IPS-18a (cell line): ENCODE measurements at regions not wholly inside any gene's neighbourhood (a gene's known extent, or its start where the extent isn't known, plus 50 kb on each side); places are given as distances from the start of the nearest gene placed in this dataset.

Experiments
- H3K27ac ChIP-seq: one replicate; pipeline ENCODE4 v1.5.1; 2013; ENCODE audit warnings: low read length
- H3K27me3 ChIP-seq: one replicate; pipeline ENCODE4 v1.6.1; 2013; ENCODE audit warnings: mild to moderate bottlenecking, low read length; ENCODE audit not compliant: control insufficient read depth, insufficient read depth
- H3K36me3 ChIP-seq: one replicate; pipeline ENCODE4 v1.6.1; 2013; ENCODE audit warnings: low read depth, low read length; ENCODE audit not compliant: control insufficient read depth
- H3K4me1 ChIP-seq: one replicate; pipeline ENCODE4 v1.6.1; 2013; ENCODE audit warnings: low read depth, low read length; ENCODE audit not compliant: control insufficient read depth
- H3K4me3 ChIP-seq: one replicate; pipeline ENCODE4 v1.5.1; 2013; ENCODE audit warnings: low read length
- H3K9ac ChIP-seq: one replicate; pipeline ENCODE4 v1.6.1; 2013; ENCODE audit warnings: mild to moderate bottlenecking, low read length, moderate library complexity
- H3K9me3 ChIP-seq: one replicate; pipeline ENCODE4 v1.6.1; 2013; ENCODE audit warnings: low read depth, low read length; ENCODE audit not compliant: control insufficient read depth

GRCh38 chr2:204197336-204198005 is 260.9 kb downstream of the ICOS start:
- H3K36me3 ChIP-seq, result no peaks in the 10 kb centered on the region
- no peaks in the 10 kb centered on the region for H3K27me3 ChIP-seq
- H3K4me1 ChIP-seq, result no peaks in the 10 kb centered on the region
- H3K9me3 ChIP-seq, result no peaks in the 10 kb centered on the region
- H3K4me3 ChIP-seq, result no peak overlapping the region
- H3K27ac ChIP-seq, result no peak overlapping the region
- no peak overlapping the region for H3K9ac ChIP-seq

- no peak overlapping the region for H3K4me3 ChIP-seq
- no peaks in the 10 kb centered on the region for H3K4me1 ChIP-seq
- H3K9ac ChIP-seq, result no peak overlapping the region
- H3K36me3 ChIP-seq, result no peaks in the 10 kb centered on the region
- no peaks in the 10 kb centered on the region for H3K27me3 ChIP-seq
- H3K27ac ChIP-seq, result no peak overlapping the region
- no peaks in the 10 kb centered on the region for H3K9me3 ChIP-seq
Measured at GRCh38 chr2:204199357-204199756, 262.8 kb downstream of the ICOS start.

GRCh38 chr2:204201507-204201906 is 264.9 kb downstream of the ICOS start:
- Histone ChIP-seq H3K9ac (no peak overlapping the region), H3K27me3 (peaks cover 11% of the 10 kb centered on the region), H3K27ac (no peak overlapping the region), H3K9me3 (no peaks in the 10 kb centered on the region), H3K36me3 (no peaks in the 10 kb centered on the region), H3K4me3 (no peak overlapping the region), H3K4me1 (peaks cover 10% of the 10 kb centered on the region)

- Histone ChIP-seq H3K27me3 (peaks cover 18% of the 10 kb centered on the region), H3K27ac (no peak overlapping the region), H3K9ac (no peak overlapping the region), H3K9me3 (no peaks in the 10 kb centered on the region), H3K36me3 (no peaks in the 10 kb centered on the region), H3K4me1 (peaks cover 12% of the 10 kb centered on the region), H3K4me3 (no peak overlapping the region)
Measured at GRCh38 chr2:204202253-204202652, 265.7 kb downstream of the ICOS start.

- Histone ChIP-seq H3K4me3 (no peak overlapping the region), H3K36me3 (no peaks in the 10 kb centered on the region), H3K27ac (no peak overlapping the region), H3K9ac (no peak overlapping the region), H3K27me3 (peaks cover 18% of the 10 kb centered on the region), H3K4me1 (peaks cover 12% of the 10 kb centered on the region), H3K9me3 (no peaks in the 10 kb centered on the region)
Measured at GRCh38 chr2:204203704-204204103, 267.1 kb downstream of the ICOS start.

GRCh38 chr2:204205082-204205481 is 268.5 kb downstream of the ICOS start:
- H3K4me3 ChIP-seq, result no peak overlapping the region
- H3K27me3 ChIP-seq, result peaks cover 18% of the 10 kb centered on the region
- H3K9ac ChIP-seq, result no peak overlapping the region
- H3K36me3 ChIP-seq, result no peaks in the 10 kb centered on the region
- no peaks in the 10 kb centered on the region for H3K9me3 ChIP-seq
- H3K27ac ChIP-seq, result no peak overlapping the region
- peaks cover 12% of the 10 kb centered on the region for H3K4me1 ChIP-seq

- Histone ChIP-seq H3K27me3 (peaks cover 18% of the 10 kb centered on the region), H3K4me3 (no peak overlapping the region), H3K27ac (no peak overlapping the region), H3K36me3 (no peaks in the 10 kb centered on the region), H3K4me1 (peaks cover 12% of the 10 kb centered on the region), H3K9ac (no peak overlapping the region), H3K9me3 (no peaks in the 10 kb centered on the region)
Measured at GRCh38 chr2:204205538-204205937, 269.0 kb downstream of the ICOS start.

DNA sequence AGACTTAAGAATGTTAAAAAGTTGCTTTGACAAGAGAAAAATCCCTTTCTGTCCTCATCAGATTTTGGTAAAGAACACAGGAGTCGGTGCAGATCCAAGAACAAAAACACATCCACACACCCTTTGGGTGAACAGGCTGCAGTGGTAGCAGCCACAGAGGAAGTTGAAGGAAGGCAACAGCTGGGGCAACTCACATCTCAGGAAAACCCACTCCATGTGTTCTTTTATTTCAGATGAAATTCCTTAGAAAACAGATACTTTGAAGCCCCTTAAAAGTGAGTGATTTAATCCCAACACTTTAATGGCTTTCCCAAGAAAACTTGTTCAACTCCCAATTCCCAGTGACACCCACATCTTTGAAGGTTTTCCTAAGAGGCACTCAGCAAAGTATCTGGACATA is 271.3 kb downstream of the ICOS start:
- Histone ChIP-seq H3K4me3 (no peak overlapping the region), H3K9me3 (no peaks in the 10 kb centered on the region), H3K27me3 (peaks cover 18% of the 10 kb centered on the region), H3K27ac (no peak overlapping the region), H3K4me1 (peaks cover 12% of the 10 kb centered on the region), H3K9ac (no peak overlapping the region), H3K36me3 (no peaks in the 10 kb centered on the region)

GRCh38 chr2:204213588-204213987 is 277.0 kb downstream of the ICOS start:
- H3K9me3 ChIP-seq, result peaks cover 3% of the 10 kb centered on the region
- H3K4me1 ChIP-seq, result no peaks in the 10 kb centered on the region
- no peak overlapping the region for H3K4me3 ChIP-seq
- no peak overlapping the region for H3K9ac ChIP-seq
- no peaks in the 10 kb centered on the region for H3K36me3 ChIP-seq
- H3K27me3 ChIP-seq, result no peaks in the 10 kb centered on the region
- H3K27ac ChIP-seq, result no peak overlapping the region

DNA sequence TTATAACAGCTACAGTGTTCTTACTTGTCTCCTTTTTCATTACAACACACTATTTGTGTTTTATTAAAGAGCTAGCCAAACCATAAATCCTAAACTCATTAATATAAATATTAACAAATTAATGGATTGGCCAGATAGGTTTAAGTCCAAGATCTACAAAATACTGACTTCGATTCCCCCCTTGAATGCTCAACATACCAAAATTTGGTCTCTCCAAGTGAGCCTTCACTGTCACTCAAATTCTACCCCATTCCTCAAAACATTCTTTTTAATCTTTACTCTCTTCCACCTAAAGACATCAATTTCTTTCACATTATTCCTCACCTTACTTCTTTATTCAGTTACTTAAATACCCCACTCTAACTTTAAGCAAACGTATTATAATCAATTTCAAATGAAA is 281.5 kb downstream of the ICOS start:
- peaks cover 2% of the 10 kb centered on the region for H3K9me3 ChIP-seq
- no peaks in the 10 kb centered on the region for H3K4me1 ChIP-seq
- no peak overlapping the region for H3K4me3 ChIP-seq
- H3K27ac ChIP-seq, result no peak overlapping the region
- H3K27me3 ChIP-seq, result no peaks in the 10 kb centered on the region
- no peaks in the 10 kb centered on the region for H3K36me3 ChIP-seq
- no peak overlapping the region for H3K9ac ChIP-seq

- H3K36me3 ChIP-seq, result no peaks in the 10 kb centered on the region
- no peaks in the 10 kb centered on the region for H3K9me3 ChIP-seq
- no peak overlapping the region for H3K4me3 ChIP-seq
- no peaks in the 10 kb centered on the region for H3K27me3 ChIP-seq
- no peaks in the 10 kb centered on the region for H3K4me1 ChIP-seq
- no peak overlapping the region for H3K9ac ChIP-seq
- no peak overlapping the region for H3K27ac ChIP-seq
Measured at GRCh38 chr2:204219196-204219595, 282.6 kb downstream of the ICOS start.

DNA sequence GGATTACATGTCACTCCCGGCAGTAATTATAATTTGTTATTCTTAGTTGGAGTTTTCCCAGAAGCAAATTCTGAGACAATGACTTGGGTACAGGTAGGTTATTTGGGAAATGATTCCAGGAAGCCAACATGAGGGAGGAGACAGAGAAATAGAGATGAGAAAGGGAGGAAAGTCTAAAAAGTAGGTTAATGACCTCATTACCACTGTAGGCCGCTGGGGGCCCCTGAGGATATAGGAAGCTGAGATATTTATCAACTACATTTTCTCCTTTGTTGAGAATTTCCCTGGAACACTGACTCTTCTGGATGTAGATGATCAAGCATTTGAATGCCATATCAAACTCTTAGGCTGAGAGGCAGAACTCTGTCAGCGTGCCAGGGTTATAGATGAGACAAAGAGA is 284.3 kb downstream of the ICOS start:
- H3K36me3 ChIP-seq, result no peaks in the 10 kb centered on the region
- no peak overlapping the region for H3K9ac ChIP-seq
- H3K4me3 ChIP-seq, result no peak overlapping the region
- peaks cover 3% of the 10 kb centered on the region for H3K27me3 ChIP-seq
- no peaks in the 10 kb centered on the region for H3K9me3 ChIP-seq
- no peaks in the 10 kb centered on the region for H3K4me1 ChIP-seq
- H3K27ac ChIP-seq, result no peak overlapping the region
